Esophagus muscularis mucosa (tissue), 4 donors: ENCODE measurements at regions not wholly inside any gene's neighbourhood (a gene's known extent, or its start where the extent isn't known, plus 50 kb on each side); places are given as distances from the start of the nearest gene placed in this dataset.

Experiments
- DNase-seq: peaks from one replicate; pipeline ENCODE4 v3.0.0-alpha.2; 2017; ENCODE audit errors: extremely low spot score
- H3K27ac ChIP-seq, 4 donors: fragments of 200-600 bp; sonication (generic); replicated peaks in 1 of 4; 1 replicate in 3 of 4; 2 replicates in 1 of 4; pipeline ENCODE4 v1.5.1; 2016 to 2019; ENCODE audit warnings: mild to moderate bottlenecking in 1 of 4
- H3K27me3 ChIP-seq, 4 donors: fragments of 200-600 bp; sonication (generic); one replicate each; pipeline versions ENCODE4 v1.5.1 to v1.6.0; 2016 to 2019
- H3K36me3 ChIP-seq, 4 donors: fragments of 200-600 bp; sonication (generic); one replicate each; pipeline ENCODE4 v1.5.1; 2016 to 2019
- H3K4me1 ChIP-seq, 4 donors: fragments of 200-600 bp; sonication (generic); one replicate each; pipeline ENCODE4 v1.5.1; 2016 to 2019
- H3K4me3 ChIP-seq, 4 donors: fragments of 200-600 bp; sonication (generic); 1 replicate in 2 of 4; 2 replicates in 2 of 4; pipeline ENCODE4 v1.5.1; 2016 to 2019; ENCODE audit warnings: mild to moderate bottlenecking in 4 of 4, moderate library complexity in 1 of 4
- H3K9me3 ChIP-seq, 4 donors: fragments of 200-600 bp; sonication (generic); 1 replicate in 3 of 4; 2 replicates in 1 of 4; pipeline ENCODE4 v1.5.1; 2016 to 2019
- EP300 ChIP-seq: sonication (generic); formaldehyde crosslinking; IDR thresholded peaks from one replicate; pipeline ENCODE4 v1.6.1; 2017; ENCODE audit warnings: antibody characterized with exemption
- POLR2A ChIP-seq: fragments of 450-650 bp; IDR thresholded peaks from one replicate; pipeline ENCODE4 v1.6.1; 2017; ENCODE audit warnings: antibody characterized with exemption, moderate library complexity, mild to moderate bottlenecking, low read depth
- POLR2AphosphoS5 ChIP-seq, 2 donors: sonication (generic); formaldehyde crosslinking; IDR thresholded peaks; one replicate each; pipeline ENCODE4 v1.6.1; 2017; ENCODE audit warnings: antibody characterized with exemption in 2 of 2
- WGBS: methylation state at CpG from one replicate; pipeline ENCODE4 v1.1.5; 2018; 5-methylcytosine and 5-hydroxymethylcytosine counted together
- intact Hi-C: fragments of 100-400 bp; cut with DNase I; formaldehyde crosslinking; loops from one replicate; pipeline ENCODE4 v1.15.1; 2023
- TF ChIP-seq, protein P1 (sequence below), 3 experiments: fragments of 200-600 bp in 2 of 3; fragments of 450-650 bp in 1 of 3; sonication (generic) in 2 of 3; IDR thresholded peaks; one replicate each; pipeline ENCODE4 v1.5.1; 2017 to 2019; ENCODE audit warnings: antibody characterized with exemption in 3 of 3, mild to moderate bottlenecking in 2 of 3, moderate library complexity in 1 of 3

DNA sequence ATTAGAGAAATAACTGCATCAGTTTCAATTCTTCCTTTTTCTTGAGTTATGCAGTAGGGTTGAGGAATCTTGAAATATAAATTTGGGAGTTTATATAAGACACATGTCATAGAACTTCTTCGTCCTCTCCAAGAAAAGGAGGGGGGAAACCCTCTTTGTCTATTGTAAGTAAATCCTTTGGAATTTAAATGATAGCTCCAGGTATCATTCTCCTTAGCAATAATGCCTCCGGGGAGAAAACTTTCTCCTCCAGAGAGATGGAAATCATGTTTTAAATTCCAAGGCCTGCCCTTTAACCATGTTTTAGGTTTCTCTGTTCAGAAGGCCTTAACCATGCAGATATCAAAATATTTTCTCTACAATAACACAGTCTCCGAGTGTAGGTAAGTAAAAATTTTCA, 899.7 kb upstream of the GCFC2 start:
- Histone ChIP-seq H3K4me1 (no peaks in the 10 kb centered on the region), H3K27ac (no peak overlapping the region), H3K9me3 (no peaks in the 10 kb centered on the region), H3K4me3 (no peak overlapping the region), H3K36me3 (no peaks in the 10 kb centered on the region), H3K27me3 (no peaks in the 10 kb centered on the region)
- DNase-seq, result no peak
- WGBS, result 56% methylated on average over 3 of the region's 3 CpGs
- intact Hi-C loops, result no loop called here
- TF ChIP-seq POLR2A, result no peak
- TF ChIP-seq POLR2AphosphoS5 (IDR thresholded peaks at IDR 0.05), result no peak
- TF ChIP-seq, protein P1, sequence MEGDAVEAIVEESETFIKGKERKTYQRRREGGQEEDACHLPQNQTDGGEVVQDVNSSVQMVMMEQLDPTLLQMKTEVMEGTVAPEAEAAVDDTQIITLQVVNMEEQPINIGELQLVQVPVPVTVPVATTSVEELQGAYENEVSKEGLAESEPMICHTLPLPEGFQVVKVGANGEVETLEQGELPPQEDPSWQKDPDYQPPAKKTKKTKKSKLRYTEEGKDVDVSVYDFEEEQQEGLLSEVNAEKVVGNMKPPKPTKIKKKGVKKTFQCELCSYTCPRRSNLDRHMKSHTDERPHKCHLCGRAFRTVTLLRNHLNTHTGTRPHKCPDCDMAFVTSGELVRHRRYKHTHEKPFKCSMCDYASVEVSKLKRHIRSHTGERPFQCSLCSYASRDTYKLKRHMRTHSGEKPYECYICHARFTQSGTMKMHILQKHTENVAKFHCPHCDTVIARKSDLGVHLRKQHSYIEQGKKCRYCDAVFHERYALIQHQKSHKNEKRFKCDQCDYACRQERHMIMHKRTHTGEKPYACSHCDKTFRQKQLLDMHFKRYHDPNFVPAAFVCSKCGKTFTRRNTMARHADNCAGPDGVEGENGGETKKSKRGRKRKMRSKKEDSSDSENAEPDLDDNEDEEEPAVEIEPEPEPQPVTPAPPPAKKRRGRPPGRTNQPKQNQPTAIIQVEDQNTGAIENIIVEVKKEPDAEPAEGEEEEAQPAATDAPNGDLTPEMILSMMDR (IDR thresholded peaks at IDR 0.05), result no peak
- TF ChIP-seq EP300, result no peak

DNA sequence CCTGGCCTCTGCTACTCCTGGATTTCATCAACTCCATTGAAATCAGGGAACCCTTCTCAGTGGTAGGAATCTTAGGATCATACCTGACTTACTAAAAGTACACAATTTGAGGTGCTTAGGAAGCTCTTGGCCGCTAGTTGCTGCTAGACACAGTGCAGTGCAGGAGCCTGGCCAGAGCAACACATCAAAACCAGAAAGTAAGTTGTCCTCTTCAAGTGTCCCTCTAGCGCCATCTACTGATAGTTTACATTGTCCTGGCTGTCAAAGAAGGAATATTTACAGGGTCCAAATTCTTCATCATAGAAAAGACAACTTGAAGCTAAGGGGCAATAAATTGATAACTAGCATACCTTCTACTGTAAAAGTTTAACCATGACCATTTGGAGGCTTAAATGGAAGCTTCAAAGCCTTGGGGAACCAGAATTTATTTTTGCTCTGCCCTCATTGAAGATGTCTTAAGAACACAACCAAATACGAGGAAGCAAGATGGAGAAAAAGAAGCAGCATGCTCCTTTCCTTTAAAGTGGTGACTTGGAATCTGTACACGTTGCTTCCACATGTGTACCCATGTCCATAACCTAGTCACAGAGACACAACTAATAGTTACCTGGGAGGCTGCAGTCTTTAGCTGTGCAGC, 889.1 kb upstream of the GCFC2 start:
- intact Hi-C loops, result loop anchor here (5.0 to 10.0 kb wide), 2 partner anchors 405 to 813 kb away; no protein-coding TSS in a partner anchor
- DNase-seq, result no peak

DNA sequence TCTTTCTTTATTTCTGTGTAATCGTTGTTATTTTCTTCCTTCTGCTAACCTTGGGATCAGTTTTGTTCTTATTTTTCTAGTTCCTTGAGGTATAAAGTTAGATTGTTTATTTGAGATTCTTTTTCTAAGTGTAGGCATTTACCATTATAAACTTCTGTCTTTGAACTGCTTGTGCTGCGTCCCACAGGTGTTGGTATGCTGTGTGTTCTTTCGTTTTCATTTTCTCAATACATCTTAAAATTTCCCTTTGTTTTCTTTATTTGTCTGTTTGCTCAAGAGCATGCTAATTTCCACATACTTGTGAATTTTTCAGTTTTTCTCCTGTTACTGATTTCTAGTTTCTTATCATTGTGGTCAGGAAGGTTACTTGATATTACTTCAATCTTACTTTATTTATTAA, 873.8 kb upstream of the GCFC2 start:
- Histone ChIP-seq H3K9me3 (no peaks in the 10 kb centered on the region), H3K36me3 (no peaks in the 10 kb centered on the region), H3K27me3 (no peaks in the 10 kb centered on the region), H3K27ac (no peak overlapping the region), H3K4me3 (no peak overlapping the region), H3K4me1 (no peaks in the 10 kb centered on the region)
- no peak for TF ChIP-seq POLR2A
- no peak for TF ChIP-seq POLR2AphosphoS5 (IDR thresholded peaks at IDR 0.05)
- no peak for TF ChIP-seq EP300
- TF ChIP-seq, protein P1 (IDR thresholded peaks at IDR 0.05), result no peak
- DNase-seq, result no peak
- intact Hi-C loops, result no loop called here
- 85% methylated on average over 3 of the region's 3 CpGs for WGBS

More for the DNA sequence above, 889.1 kb upstream of the GCFC2 start:
- no peaks in the 10 kb centered on the region for H3K36me3 ChIP-seq
- TF ChIP-seq, protein P1 (IDR thresholded peaks at IDR 0.05), result peak; percentile 19 to 55 (median 45)
- no peak for TF ChIP-seq POLR2A
- H3K9me3 ChIP-seq, result no peaks in the 10 kb centered on the region
- WGBS, result 16% methylated on average over 4 of the region's 4 CpGs
- no peaks in the 10 kb centered on the region for H3K4me1 ChIP-seq
- no peak overlapping the region for H3K4me3 ChIP-seq
- no peak overlapping the region for H3K27ac ChIP-seq
- H3K27me3 ChIP-seq, result no peaks in the 10 kb centered on the region

DNA sequence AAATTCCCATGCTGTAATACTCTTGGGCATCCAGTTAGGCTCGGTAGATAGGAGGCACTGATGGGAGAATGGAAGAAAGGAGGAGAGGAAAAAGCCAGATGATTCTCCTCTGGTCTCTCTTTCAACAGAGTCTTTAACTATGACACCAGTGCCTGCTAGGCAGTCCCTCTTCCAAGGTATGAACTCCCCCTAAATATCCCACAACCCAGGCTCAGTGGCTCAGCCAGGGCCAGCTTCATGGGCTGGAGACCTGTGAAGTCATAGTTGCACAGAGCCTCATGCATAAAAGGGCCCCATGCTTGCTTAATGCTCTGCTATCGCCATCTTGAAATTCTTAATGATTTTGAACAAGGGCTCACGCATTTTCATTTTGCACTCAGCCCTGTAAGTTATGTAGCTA, 869.2 kb upstream of the GCFC2 start:
- 93% methylated on average over 3 of the region's 3 CpGs for WGBS
- H3K27me3 ChIP-seq, result no peaks in the 10 kb centered on the region
- no peak for DNase-seq

More for the DNA sequence above, 869.2 kb upstream of the GCFC2 start:
- intact Hi-C loops, result no loop called here
- Histone ChIP-seq H3K9me3 (no peaks in the 10 kb centered on the region), H3K27ac (no peak overlapping the region), H3K4me1 (no peaks in the 10 kb centered on the region), H3K4me3 (no peak overlapping the region), H3K36me3 (no peaks in the 10 kb centered on the region)
- TF ChIP-seq POLR2A (no peak), POLR2AphosphoS5 (IDR thresholded peaks at IDR 0.05) (no peak), EP300 (no peak)
- TF ChIP-seq, protein P1 (IDR thresholded peaks at IDR 0.05), result no peak
